ENCODE measurements at regions not wholly inside any gene's neighbourhood (a gene's known extent, or its start where the extent isn't known, plus 50 kb on each side); places are given as distances from the start of the nearest gene placed in this dataset.

GRCh38 chr2:10513201-10513600 is 65.1 kb upstream of the ODC1 start:
- H3K9me3 Mint-ChIP-seq: peaks cover 2 to 7% of the 10 kb centered on the region in 2 donors
- H3K4me1 ChIP-seq (ENCODE audit: control insufficient read depth, insufficient read depth, low read length): no peaks in the 10 kb centered on the region
- H3K27ac ChIP-seq (ENCODE audit: low read length): no peak overlapping the region
- 100% methylated on average over 3 of the region's 3 CpGs for WGBS (ENCODE audit: insufficient coverage)
- H3K27ac Mint-ChIP-seq: no peak overlapping the region
- peaks cover 11% of the 10 kb centered on the region for H3K9me3 ChIP-seq (ENCODE audit: control insufficient read depth, insufficient read depth, low read length)
- peaks cover 0 to 12% of the 10 kb centered on the region in 2 donors for H3K27me3 Mint-ChIP-seq (ENCODE audit: low read depth in 2 of 2)
- peaks cover 19% of the 10 kb centered on the region for H3K36me3 Mint-ChIP-seq
- intact Hi-C loops (cut with micrococcal nuclease): no loop called here
- ATAC-seq (no peak), DNase-seq (no peak)
- no peaks in the 10 kb centered on the region for H3K36me3 ChIP-seq (ENCODE audit: control insufficient read depth, insufficient read depth, low read length)
- no peaks in the 10 kb centered on the region for H3K27me3 ChIP-seq (ENCODE audit: control insufficient read depth, insufficient read depth, low read length)
- no peak overlapping the region for H3K4me3 ChIP-seq (ENCODE audit: low read length)
- no peak for TF ChIP-seq CTCF (IDR thresholded peaks at IDR 0.05)
- no peaks in the 10 kb centered on the region for H3K4me1 Mint-ChIP-seq
- H3K4me3 Mint-ChIP-seq: no peak overlapping the region

GRCh38 chr2:10508038-10508437 is 59.9 kb upstream of the ODC1 start:
- Mint-ChIP-seq H3K27me3 (ENCODE audit: low read depth in 2 of 2) (peaks cover 4 to 13% of the 10 kb centered on the region in 2 donors), H3K4me1 (no peaks in the 10 kb centered on the region), H3K36me3 (no peaks in the 10 kb centered on the region), H3K27ac (no peak overlapping the region), H3K4me3 (no peak overlapping the region), H3K9me3 (no peaks in the 10 kb centered on the region)
- no peaks in the 10 kb centered on the region for H3K27me3 ChIP-seq (ENCODE audit: control insufficient read depth, insufficient read depth, low read length)
- intact Hi-C loops (cut with micrococcal nuclease): no loop called here
- H3K4me3 ChIP-seq (ENCODE audit: low read length): no peak overlapping the region
- no peaks in the 10 kb centered on the region for H3K4me1 ChIP-seq (ENCODE audit: control insufficient read depth, insufficient read depth, low read length)
- no peaks in the 10 kb centered on the region for H3K36me3 ChIP-seq (ENCODE audit: control insufficient read depth, insufficient read depth, low read length)
- H3K27ac ChIP-seq (ENCODE audit: low read length): no peak overlapping the region
- no peaks in the 10 kb centered on the region for H3K9me3 ChIP-seq (ENCODE audit: control insufficient read depth, insufficient read depth, low read length)
- DNase-seq (no peak), ATAC-seq (no peak)
- no peak for TF ChIP-seq CTCF (IDR thresholded peaks at IDR 0.05)

- ATAC-seq (no peak), DNase-seq (no peak)
- Mint-ChIP-seq H3K27ac (no peak overlapping the region), H3K27me3 (ENCODE audit: low read depth in 2 of 2) (peaks cover 6 to 21% of the 10 kb centered on the region in 2 donors), H3K4me3 (no peak overlapping the region), H3K9me3 (no peaks in the 10 kb centered on the region), H3K4me1 (no peaks in the 10 kb centered on the region), H3K36me3 (no peaks in the 10 kb centered on the region)
- 90% methylated on average over 8 of the region's 8 CpGs for WGBS (ENCODE audit: insufficient coverage)
- H3K9me3 ChIP-seq (ENCODE audit: control insufficient read depth, insufficient read depth, low read length): no peaks in the 10 kb centered on the region
- no peak for TF ChIP-seq CTCF (IDR thresholded peaks at IDR 0.05)
- no peaks in the 10 kb centered on the region for H3K4me1 ChIP-seq (ENCODE audit: control insufficient read depth, insufficient read depth, low read length)
- no peaks in the 10 kb centered on the region for H3K36me3 ChIP-seq (ENCODE audit: control insufficient read depth, insufficient read depth, low read length)
- H3K4me3 ChIP-seq (ENCODE audit: low read length): no peak overlapping the region
- H3K27me3 ChIP-seq (ENCODE audit: control insufficient read depth, insufficient read depth, low read length): no peaks in the 10 kb centered on the region
- H3K27ac ChIP-seq (ENCODE audit: low read length): no peak overlapping the region
- intact Hi-C loops (cut with micrococcal nuclease): no loop called here
Observed at GRCh38 chr2:10507106-10507505, 59.0 kb upstream of the ODC1 start.

GRCh38 chr2:10504994-10505820 is 57.1 kb upstream of the ODC1 start:
- intact Hi-C loops (cut with micrococcal nuclease): no loop called here
- Mint-ChIP-seq H3K9me3 (no peaks in the 10 kb centered on the region), H3K27ac (no peak overlapping the region), H3K36me3 (no peaks in the 10 kb centered on the region), H3K4me3 (no peak overlapping the region), H3K27me3 (ENCODE audit: low read depth in 2 of 2) (peaks cover 6 to 24% of the 10 kb centered on the region in 2 donors), H3K4me1 (no peaks in the 10 kb centered on the region)
- Histone ChIP-seq H3K4me3 (ENCODE audit: low read length) (no peak overlapping the region), H3K9me3 (ENCODE audit: control insufficient read depth, insufficient read depth, low read length) (no peaks in the 10 kb centered on the region), H3K27me3 (ENCODE audit: control insufficient read depth, insufficient read depth, low read length) (no peaks in the 10 kb centered on the region), H3K4me1 (ENCODE audit: control insufficient read depth, insufficient read depth, low read length) (no peaks in the 10 kb centered on the region), H3K36me3 (ENCODE audit: control insufficient read depth, insufficient read depth, low read length) (no peaks in the 10 kb centered on the region), H3K27ac (ENCODE audit: low read length) (no peak overlapping the region)
- ATAC-seq (no peak), DNase-seq (no peak)
- 91% methylated on average over 13 of the region's 13 CpGs for WGBS (ENCODE audit: insufficient coverage)
- no peak for TF ChIP-seq CTCF (IDR thresholded peaks at IDR 0.05)
